ENCODE measurements at regions not wholly inside any gene's neighbourhood (a gene's known extent, or its start where the extent isn't known, plus 50 kb on each side); places are given as distances from the start of the nearest gene placed in this dataset.

GRCh38 chr1:166538646-166539045 lies 300.6 kb upstream of the POGK start:
- TF ChIP-seq CTCF (IDR thresholded peaks at IDR 0.05) (no peak), POLR2A (IDR thresholded peaks at IDR 0.05) (no peak), EP300 (IDR thresholded peaks at IDR 0.05) (no peak), POLR2AphosphoS5 (IDR thresholded peaks at IDR 0.05) (no peak)
